Ovary (tissue), 7 donors: ENCODE measurements at regions not wholly inside any gene's neighbourhood (a gene's known extent, or its start where the extent isn't known, plus 50 kb on each side); places are given as distances from the start of the nearest gene placed in this dataset.

Experiments
- DNase-seq, 5 donors: peaks; one replicate each; pipeline ENCODE4 v3.0.0-alpha.2; 2019 to 2020
- H3K27ac ChIP-seq, 2 donors: fragments of 200-600 bp; one replicate each; pipeline versions ENCODE4 v1.5.1 to v1.8.0; 2019 to 2022
- H3K27me3 ChIP-seq: fragments of 200-600 bp; one replicate; pipeline ENCODE4 v1.8.0; 2022
- H3K36me3 ChIP-seq: fragments of 200-600 bp; sonication (generic); one replicate; pipeline ENCODE4 v1.5.1; 2019
- H3K4me1 ChIP-seq: one replicate; pipeline ENCODE4 v1.8.1; 2013; ENCODE audit warnings: mild to moderate bottlenecking, moderate library complexity; ENCODE audit not compliant: insufficient read depth
- H3K4me3 ChIP-seq: fragments of 200-600 bp; sonication (generic); one replicate; pipeline ENCODE4 v1.5.1; 2017
- H3K9me3 ChIP-seq, 2 donors: fragments of 200-600 bp in 1 of 2; sonication (generic) in 1 of 2; one replicate each; pipeline versions ENCODE4 v1.5.1 to v1.8.1; 2013 to 2019; ENCODE audit warnings: mild to moderate bottlenecking in 1 of 2, moderate library complexity in 1 of 2
- CTCF ChIP-seq, 3 donors: fragments of 450-650 bp in 2 of 3; fragments of 200-600 bp in 1 of 3; IDR thresholded peaks; one replicate each; pipeline versions ENCODE4 v1.5.1 to v1.8.0; 2016 to 2022; ENCODE audit warnings: antibody characterized with exemption in 3 of 3, mild to moderate bottlenecking in 1 of 3
- EP300 ChIP-seq: sonication (generic); formaldehyde crosslinking; IDR thresholded peaks from one replicate; pipeline ENCODE4 v1.6.1; 2017; ENCODE audit warnings: antibody characterized with exemption
- POLR2A ChIP-seq: fragments of 450-650 bp; IDR thresholded peaks from one replicate; pipeline ENCODE4 v1.6.1; 2017; ENCODE audit warnings: antibody characterized with exemption, mild to moderate bottlenecking, moderate library complexity
- WGBS, 3 donors: extraction: QIAGEN DNeasy Blood & Tissue Kit in 1 of 3; methylation state at CpG; one replicate each; pipeline versions ENCODE4 v1.1.5 to v1.1.7; 2013 to 2017; 5-methylcytosine and 5-hydroxymethylcytosine counted together
- intact Hi-C, 4 donors: fragments of 100-400 bp; cut with DNase I; formaldehyde crosslinking; loops; one replicate each; pipeline versions ENCODE4 v1.11.0 to v1.15.1; 2022 to 2023
- donor health status: DM: no; HTN: no; CAD: no; lungs with moderate emphysema.
- donor health status: DM: no; HTN: no; CAD: no.
- donor health status: Bipolar disorder and iron deficiency.
- donor health status: DM: no; HTN: no; CAD: no.
- donor health status: DM: yes; HTN: yes; CAD: no.

- peak in 2 of 5 donors; percentile 23 to 66 for DNase-seq
- H3K4me3 ChIP-seq: no peak overlapping the region
- no peak overlapping the region for H3K27ac ChIP-seq
- 75 to 85% (median 76%) methylated on average over 3 of the region's 3 CpGs for WGBS, 3 donors
- H3K4me1 ChIP-seq: no peaks in the 10 kb centered on the region
- H3K27me3 ChIP-seq: no peaks in the 10 kb centered on the region
- no peaks in the 10 kb centered on the region for H3K9me3 ChIP-seq
- TF ChIP-seq CTCF (IDR thresholded peaks at IDR 0.05) (peak; percentile 35 to 82 (median 62)), EP300 (no peak), POLR2A (no peak)
- no peaks in the 10 kb centered on the region for H3K36me3 ChIP-seq
- intact Hi-C loops: no loop called here
Observed at GRCh38 chr3:152524198-152525140, 255.7 kb downstream of the MBNL1 start.

GRCh38 chr3:152531717-152532116 lies 263.0 kb downstream of the MBNL1 start:
- no peaks in the 10 kb centered on the region for H3K27me3 ChIP-seq
- H3K27ac ChIP-seq: no peak overlapping the region
- H3K4me3 ChIP-seq: no peak overlapping the region
- TF ChIP-seq EP300: no peak
- TF ChIP-seq CTCF (IDR thresholded peaks at IDR 0.05): no peak
- no peak for TF ChIP-seq POLR2A
- H3K4me1 ChIP-seq: no peaks in the 10 kb centered on the region
- H3K9me3 ChIP-seq: no peaks in the 10 kb centered on the region
- intact Hi-C loops: no loop called here
- no peaks in the 10 kb centered on the region for H3K36me3 ChIP-seq
- DNase-seq: no peak

- intact Hi-C loops: no loop called here
Observed at GRCh38 chr3:152538518-152538917, 269.8 kb downstream of the MBNL1 start.

GRCh38 chr3:152539191-152539764 lies 270.5 kb downstream of the MBNL1 start:
- Histone ChIP-seq H3K4me1 (no peaks in the 10 kb centered on the region), H3K4me3 (no peak overlapping the region), H3K27ac (no peak overlapping the region), H3K27me3 (no peaks in the 10 kb centered on the region), H3K36me3 (no peaks in the 10 kb centered on the region), H3K9me3 (no peaks in the 10 kb centered on the region)
- WGBS, 3 donors: 86 to 96% (median 96%) methylated on average over 2 of the region's 2 CpGs
- no peak for DNase-seq
- no peak for TF ChIP-seq CTCF (IDR thresholded peaks at IDR 0.05)
- no peak for TF ChIP-seq EP300
- no peak for TF ChIP-seq POLR2A
- intact Hi-C loops: no loop called here

More at GRCh38 chr3:152538518-152538917, 269.8 kb downstream of the MBNL1 start:
- Histone ChIP-seq H3K27me3 (no peaks in the 10 kb centered on the region), H3K4me1 (no peaks in the 10 kb centered on the region), H3K27ac (no peak overlapping the region), H3K36me3 (no peaks in the 10 kb centered on the region), H3K9me3 (no peaks in the 10 kb centered on the region), H3K4me3 (no peak overlapping the region)
- 52 to 79% (median 63%) methylated on average over 1 of the region's 1 CpG for WGBS, 3 donors
- no peak for DNase-seq
- TF ChIP-seq POLR2A (no peak), CTCF (IDR thresholded peaks at IDR 0.05) (no peak), EP300 (no peak)
